ENCODE measurements at regions not wholly inside any gene's neighbourhood (a gene's known extent, or its start where the extent isn't known, plus 50 kb on each side); places are given as distances from the start of the nearest gene placed in this dataset.

DNA sequence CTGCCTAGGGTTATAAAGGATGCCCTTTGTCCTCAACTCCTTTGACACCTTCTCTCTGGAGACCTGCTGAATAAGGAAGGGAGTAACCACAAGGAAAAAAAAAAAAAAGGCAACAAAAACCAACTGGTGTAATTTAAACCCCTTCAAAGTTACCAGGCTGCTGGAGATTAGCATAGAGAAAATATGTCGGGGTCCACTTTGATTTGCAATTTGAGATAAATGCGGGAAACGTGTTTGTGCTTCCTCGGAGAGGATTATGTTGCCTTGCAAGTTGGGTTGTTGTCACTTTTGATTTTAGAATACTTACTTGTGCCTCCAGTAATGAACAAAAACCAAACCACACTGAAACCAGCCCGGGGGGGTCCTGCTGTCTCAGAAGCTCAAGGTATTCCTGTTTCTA lies 200.2 kb upstream of the MYL2 start:
- no peak for TF ChIP-seq EGR1 (IDR thresholded peaks at IDR 0.05)
- TF ChIP-seq RAD21 (IDR thresholded peaks at IDR 0.05; ENCODE audit: low read depth) = no peak
- TF ChIP-seq EP300 (IDR thresholded peaks at IDR 0.05; ENCODE audit: borderline replicate concordance) = no peak
- TF ChIP-seq, protein P1, sequence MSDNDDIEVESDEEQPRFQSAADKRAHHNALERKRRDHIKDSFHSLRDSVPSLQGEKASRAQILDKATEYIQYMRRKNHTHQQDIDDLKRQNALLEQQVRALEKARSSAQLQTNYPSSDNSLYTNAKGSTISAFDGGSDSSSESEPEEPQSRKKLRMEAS (IDR thresholded peaks at IDR 0.05) = no peak
- TF ChIP-seq YY1 (IDR thresholded peaks at IDR 0.05; ENCODE audit: low read depth) = no peak
- TF ChIP-seq CREB1 (IDR thresholded peaks at IDR 0.05; ENCODE audit: low read depth) = no peak
- no peak for TF ChIP-seq TAF1 (IDR thresholded peaks at IDR 0.05; ENCODE audit: low read depth)
- no peak for TF ChIP-seq CEBPB (IDR thresholded peaks at IDR 0.05)
- TF ChIP-seq TCF12 (IDR thresholded peaks at IDR 0.05; ENCODE audit: low read depth) = no peak
- TF ChIP-seq REST (IDR thresholded peaks at IDR 0.05; ENCODE audit: low read depth) = no peak

Measured in Ishikawa (cell line).